ENCODE measurements at regions not wholly inside any gene's neighbourhood (a gene's known extent, or its start where the extent isn't known, plus 50 kb on each side); places are given as distances from the start of the nearest gene placed in this dataset.

DNA sequence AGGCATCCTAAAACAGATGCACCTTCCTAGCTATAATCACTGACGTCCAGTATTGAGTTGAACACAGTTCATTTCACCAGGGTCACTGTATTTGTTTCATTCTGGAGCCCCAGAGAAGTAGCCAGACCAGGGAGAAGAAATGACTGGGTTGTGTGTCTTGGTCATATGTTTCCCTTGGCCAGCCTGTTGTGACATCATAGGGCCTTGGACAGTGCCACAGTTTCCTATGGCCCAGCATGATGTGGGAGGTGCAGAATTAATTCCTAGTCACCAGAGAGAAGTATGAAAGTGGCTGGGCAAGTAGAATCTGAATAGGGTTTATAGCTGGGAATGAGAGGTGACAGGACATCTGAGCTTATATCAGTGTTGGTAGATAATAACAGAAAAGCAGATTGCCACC lies 84.0 kb upstream of the ZBED5 start:
- TF ChIP-seq, protein P1, sequence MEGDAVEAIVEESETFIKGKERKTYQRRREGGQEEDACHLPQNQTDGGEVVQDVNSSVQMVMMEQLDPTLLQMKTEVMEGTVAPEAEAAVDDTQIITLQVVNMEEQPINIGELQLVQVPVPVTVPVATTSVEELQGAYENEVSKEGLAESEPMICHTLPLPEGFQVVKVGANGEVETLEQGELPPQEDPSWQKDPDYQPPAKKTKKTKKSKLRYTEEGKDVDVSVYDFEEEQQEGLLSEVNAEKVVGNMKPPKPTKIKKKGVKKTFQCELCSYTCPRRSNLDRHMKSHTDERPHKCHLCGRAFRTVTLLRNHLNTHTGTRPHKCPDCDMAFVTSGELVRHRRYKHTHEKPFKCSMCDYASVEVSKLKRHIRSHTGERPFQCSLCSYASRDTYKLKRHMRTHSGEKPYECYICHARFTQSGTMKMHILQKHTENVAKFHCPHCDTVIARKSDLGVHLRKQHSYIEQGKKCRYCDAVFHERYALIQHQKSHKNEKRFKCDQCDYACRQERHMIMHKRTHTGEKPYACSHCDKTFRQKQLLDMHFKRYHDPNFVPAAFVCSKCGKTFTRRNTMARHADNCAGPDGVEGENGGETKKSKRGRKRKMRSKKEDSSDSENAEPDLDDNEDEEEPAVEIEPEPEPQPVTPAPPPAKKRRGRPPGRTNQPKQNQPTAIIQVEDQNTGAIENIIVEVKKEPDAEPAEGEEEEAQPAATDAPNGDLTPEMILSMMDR (IDR thresholded peaks at IDR 0.05; ENCODE audit: borderline replicate concordance, insufficient read depth, low read depth, low read length) = no peak
- no peak overlapping the region for H3K4me3 ChIP-seq (ENCODE audit: low read depth, low read length)

DNA sequence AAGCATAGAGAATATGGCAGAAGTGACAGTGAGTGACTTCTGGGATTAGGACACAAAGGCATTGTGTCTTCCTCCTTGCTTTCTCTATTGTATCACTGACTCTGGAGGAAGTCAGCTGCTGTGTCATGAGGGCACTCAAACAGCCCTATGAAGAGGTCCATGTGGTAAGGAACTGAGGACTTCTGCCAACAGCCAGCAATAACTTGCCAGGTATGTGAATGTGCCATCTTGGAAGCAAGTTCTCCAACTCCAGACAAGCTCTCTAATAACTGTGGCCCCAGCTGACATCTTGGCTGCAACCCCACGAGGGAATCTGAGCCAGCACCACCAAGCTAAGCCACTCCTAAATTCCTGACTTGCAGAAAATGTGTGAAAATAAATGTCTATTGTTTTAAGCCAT lies 83.6 kb upstream of the ZBED5 start:
- no peak overlapping the region for H3K4me3 ChIP-seq (ENCODE audit: low read depth, low read length)
- TF ChIP-seq, protein P1 (IDR thresholded peaks at IDR 0.05; ENCODE audit: borderline replicate concordance, insufficient read depth, low read depth, low read length) = no peak

DNA sequence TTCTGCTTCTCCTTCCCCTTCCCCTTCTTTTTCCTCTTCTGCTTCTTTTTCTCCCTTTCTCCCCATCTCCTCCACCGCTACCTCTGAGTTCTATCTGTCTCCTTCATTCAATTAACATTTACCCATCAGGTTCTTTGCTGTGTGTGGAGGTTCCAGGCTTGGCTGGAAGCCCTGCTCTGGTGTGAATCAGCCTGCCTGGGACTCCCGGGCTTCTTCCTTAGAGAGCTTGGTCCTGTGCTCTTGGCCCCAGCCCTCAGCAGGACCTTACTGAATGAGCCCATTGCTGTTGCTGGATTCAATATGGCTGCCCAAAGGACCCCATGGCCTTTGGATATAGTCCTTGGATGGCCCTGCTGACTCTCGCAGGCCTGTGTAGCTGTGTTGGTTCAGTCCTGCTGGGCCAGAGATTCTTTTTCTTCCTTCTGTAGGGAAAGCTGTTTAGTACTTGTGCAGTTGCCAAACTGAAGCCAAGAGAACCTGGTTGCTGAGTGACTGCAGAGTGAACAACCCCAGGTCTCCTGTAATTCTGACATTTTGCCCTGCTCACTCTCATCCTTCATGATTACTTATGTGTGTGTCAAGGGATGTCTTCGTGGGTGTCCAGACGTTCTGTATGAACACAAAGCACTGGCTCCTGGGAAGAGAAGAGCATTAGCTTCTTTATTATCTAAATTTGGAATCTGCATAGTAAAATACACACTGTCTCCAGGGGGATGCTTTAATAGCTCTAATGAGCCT lies 81.0 kb upstream of the ZBED5 start:
- TF ChIP-seq, protein P1 (IDR thresholded peaks at IDR 0.05; ENCODE audit: borderline replicate concordance, insufficient read depth, low read depth, low read length) = no peak
- H3K4me3 ChIP-seq (ENCODE audit: low read depth, low read length) = no peak overlapping the region

DNA sequence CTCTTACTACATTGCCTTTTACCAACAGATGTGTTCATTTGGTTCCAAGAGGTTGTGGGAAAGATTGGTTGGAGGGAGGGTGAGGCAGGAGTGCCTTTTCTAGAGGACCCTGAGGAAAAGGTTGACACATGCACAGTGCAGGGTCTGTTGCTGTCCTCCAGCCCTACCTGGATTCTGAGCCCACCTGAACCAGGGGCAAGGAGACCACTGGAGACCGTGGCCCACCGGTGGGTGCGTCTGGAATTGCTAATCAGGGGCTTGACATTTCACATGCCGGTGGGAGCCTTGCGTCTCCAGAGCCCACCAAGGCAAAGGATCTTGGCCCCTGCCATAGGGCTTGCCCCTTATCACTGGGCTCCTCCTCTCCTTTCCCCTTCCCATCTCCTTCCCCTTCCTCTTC lies 80.4 kb upstream of the ZBED5 start:
- no peak overlapping the region for H3K4me3 ChIP-seq (ENCODE audit: low read depth, low read length)
- TF ChIP-seq, protein P1 (IDR thresholded peaks at IDR 0.05; ENCODE audit: borderline replicate concordance, insufficient read depth, low read depth, low read length) = no peak

DNA sequence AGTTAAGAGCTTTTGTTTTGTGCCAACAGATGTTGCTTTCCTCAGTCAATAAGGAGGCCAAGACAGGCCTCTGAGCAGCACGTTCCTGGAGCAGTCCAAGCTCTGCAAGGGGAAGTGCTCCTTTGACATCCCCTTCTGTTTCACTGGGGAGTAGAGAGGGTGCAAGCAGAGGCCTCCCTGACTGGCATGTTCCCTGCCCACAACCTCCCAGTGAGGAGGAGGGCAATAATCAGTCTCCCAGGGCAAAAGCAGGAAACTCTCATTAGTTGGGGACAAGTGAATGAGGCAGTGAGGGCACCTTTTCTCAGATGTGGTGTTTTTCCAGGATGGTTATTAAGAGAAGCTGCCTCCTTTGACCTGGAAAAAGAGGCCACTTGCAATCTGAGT lies 79.5 kb upstream of the ZBED5 start:
- H3K4me3 ChIP-seq (ENCODE audit: low read depth, low read length) = no peak overlapping the region
- TF ChIP-seq, protein P1 (IDR thresholded peaks at IDR 0.05; ENCODE audit: borderline replicate concordance, insufficient read depth, low read depth, low read length) = no peak

DNA sequence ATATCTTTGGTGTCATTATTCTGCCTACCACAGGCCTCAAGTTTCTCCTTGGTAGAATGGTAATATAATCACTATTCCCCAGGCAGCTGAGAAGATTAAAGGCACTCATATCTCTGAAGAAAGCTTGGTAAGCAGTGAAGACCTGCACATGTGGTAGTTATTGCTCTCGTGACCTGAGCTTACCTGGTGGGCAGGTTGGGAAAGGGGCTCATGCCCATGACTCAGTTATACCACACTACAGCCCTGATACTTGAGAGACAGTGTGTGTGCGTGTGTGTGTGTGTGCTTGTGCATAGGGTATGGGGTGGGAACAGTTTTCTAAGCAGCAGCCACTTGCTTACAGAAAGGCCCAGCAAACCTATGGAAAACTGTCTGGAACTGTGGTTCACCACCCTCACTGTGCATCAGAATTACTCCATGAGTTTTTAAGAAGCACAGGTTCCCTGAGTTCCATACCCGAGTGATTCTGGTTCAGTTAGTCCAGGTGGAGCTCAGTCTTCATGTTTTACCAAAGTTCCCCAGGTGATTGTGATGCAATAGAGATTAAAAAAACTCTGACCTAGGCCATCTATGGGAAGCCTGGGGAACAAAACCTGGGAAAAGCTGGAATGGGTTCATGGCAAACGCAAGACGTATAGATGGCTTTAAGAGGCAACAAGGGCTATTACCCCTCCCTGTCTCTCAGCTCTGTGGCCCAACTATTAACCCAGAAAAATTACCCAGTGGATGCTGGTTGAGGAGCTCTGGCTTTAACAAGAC lies 79.0 kb upstream of the ZBED5 start:
- TF ChIP-seq, protein P1 (IDR thresholded peaks at IDR 0.05; ENCODE audit: borderline replicate concordance, insufficient read depth, low read depth, low read length) = no peak
- no peak overlapping the region for H3K4me3 ChIP-seq (ENCODE audit: low read depth, low read length)

Data from GM12875 (cell line).